Spleen (tissue), 11 donors: ENCODE measurements at regions not wholly inside any gene's neighbourhood (a gene's known extent, or its start where the extent isn't known, plus 50 kb on each side); places are given as distances from the start of the nearest gene placed in this dataset.

Experiments used
- DNase-seq: peaks from one replicate; pipeline ENCODE4 v3.0.0-alpha.2; 2020
- H3K27ac ChIP-seq, 8 donors: fragments of 200-600 bp; sonication (generic) in 7 of 8; 1 replicate in 4 of 8; 2 replicates in 4 of 8; pipeline versions ENCODE4 v1.5.0 to v1.8.0; 2016 to 2021; ENCODE audit warnings: inconsistent platforms in 4 of 8, mild to moderate bottlenecking in 4 of 8, moderate library complexity in 1 of 8
- H3K27me3 ChIP-seq, 7 donors: fragments of 200-600 bp; sonication (generic) in 6 of 7; replicated peaks in 1 of 7; 1 replicate in 4 of 7; 2 replicates in 3 of 7; pipeline versions ENCODE4 v1.5.0 to v1.8.0; 2016 to 2021; ENCODE audit warnings: inconsistent platforms in 3 of 7, mild to moderate bottlenecking in 1 of 7
- H3K36me3 ChIP-seq, 6 donors: fragments of 200-600 bp; sonication (generic) in 5 of 6; 1 replicate in 4 of 6; 2 replicates in 2 of 6; pipeline versions ENCODE4 v1.5.0 to v1.8.0; 2016 to 2021; ENCODE audit warnings: inconsistent platforms in 2 of 6
- H3K4me1 ChIP-seq, 6 donors: fragments of 200-600 bp; sonication (generic) in 5 of 6; 1 replicate in 3 of 6; 2 replicates in 3 of 6; pipeline versions ENCODE4 v1.5.0 to v1.8.0; 2016 to 2021; ENCODE audit warnings: inconsistent platforms in 3 of 6
- H3K4me3 ChIP-seq, 8 donors: fragments of 200-600 bp; sonication (generic) in 7 of 8; 1 replicate in 4 of 8; 2 replicates in 4 of 8; pipeline versions ENCODE4 v1.5.0 to v1.8.0; 2016 to 2021; ENCODE audit warnings: inconsistent platforms in 4 of 8, mild to moderate bottlenecking in 4 of 8, moderate library complexity in 2 of 8
- H3K9me3 ChIP-seq, 8 donors: fragments of 200-600 bp; sonication (generic) in 7 of 8; 1 replicate in 4 of 8; 2 replicates in 4 of 8; pipeline versions ENCODE4 v1.5.0 to v1.8.0; 2016 to 2021; ENCODE audit warnings: inconsistent platforms in 4 of 8
- CTCF ChIP-seq, 11 experiments: fragments of 200-600 bp in 7 of 11; fragments of 450-650 bp in 4 of 11; sonication (generic) in 4 of 11; IDR thresholded peaks in 8 of 11; conservative IDR thresholded peaks in 3 of 11; 1 replicate in 7 of 11; 2 replicates in 4 of 11; pipeline versions ENCODE4 v1.4.0 to v1.8.0; 2016 to 2021; ENCODE audit warnings: antibody characterized with exemption in 11 of 11, inconsistent platforms in 4 of 11, mild to moderate bottlenecking in 1 of 11
- POLR2A ChIP-seq, 3 donors: fragments of 450-650 bp; IDR thresholded peaks; one replicate each; pipeline ENCODE4 v1.5.1; 2017; ENCODE audit warnings: antibody characterized with exemption in 3 of 3, mild to moderate bottlenecking in 1 of 3
- POLR2AphosphoS5 ChIP-seq, 3 donors: sonication (generic); formaldehyde crosslinking; IDR thresholded peaks; one replicate each; pipeline ENCODE4 v1.5.1; 2017; ENCODE audit warnings: antibody characterized with exemption in 3 of 3
- WGBS, 5 donors: extraction: QIAGEN DNeasy Blood & Tissue Kit in 3 of 5; methylation state at CpG; one replicate each; pipeline versions ENCODE4 v1.1.5 to v1.1.7; 2013 to 2018; 5-methylcytosine and 5-hydroxymethylcytosine counted together
- intact Hi-C: fragments of 100-400 bp; cut with DNase I; formaldehyde crosslinking; loops from one replicate; pipeline ENCODE4 v1.15.0; 2023; ENCODE audit warnings: low total_unique reads
- donor health status: healthy with polysubstance abuse.
- donor health status: DM: no; HTN: no; CAD: no; lungs with moderate emphysema.
- donor health status: DM: no; HTN: no; CAD: no.
- donor health status: Bipolar disorder and iron deficiency.
- donor health status: healthy.
- donor health status: DM: no; HTN: no; CAD: no.
- donor health status: DM: yes; HTN: yes; CAD: no.

GRCh38 chr2:60104514-60105505 lies 448.6 kb downstream of the BCL11A start:
- peak overlapping the region in 1 of 8 donors; percentile 52 for H3K4me3 ChIP-seq
- no peaks in the 10 kb centered on the region for H3K27me3 ChIP-seq
- no peaks in the 10 kb centered on the region for H3K36me3 ChIP-seq
- intact Hi-C loops, result no loop called here
- peaks cover 0 to 13% (median 0%) of the 10 kb centered on the region in 6 donors for H3K4me1 ChIP-seq
- no peak overlapping the region for H3K27ac ChIP-seq
- DNase-seq, result no peak
- H3K9me3 ChIP-seq, result no peaks in the 10 kb centered on the region
- WGBS, 5 donors, result 29 to 42% (median 35%) methylated on average over 10 of the region's 10 CpGs
- TF ChIP-seq POLR2AphosphoS5 (IDR thresholded peaks at IDR 0.05), result no peak
- TF ChIP-seq CTCF (IDR thresholded peaks at IDR 0.05 in 8 of 11, conservative IDR thresholded peaks at IDR 0.05 in 3 of 11), result no peak
- TF ChIP-seq POLR2A (IDR thresholded peaks at IDR 0.05), result no peak

GRCh38 chr2:60100034-60100433 lies 453.4 kb downstream of the BCL11A start:
- no peak for TF ChIP-seq CTCF (IDR thresholded peaks at IDR 0.05 in 8 of 11, conservative IDR thresholded peaks at IDR 0.05 in 3 of 11)
- TF ChIP-seq POLR2A (IDR thresholded peaks at IDR 0.05), result no peak
- no peak for TF ChIP-seq POLR2AphosphoS5 (IDR thresholded peaks at IDR 0.05)
- no peak overlapping the region for H3K4me3 ChIP-seq
- H3K4me1 ChIP-seq, result peaks cover 0 to 8% (median 0%) of the 10 kb centered on the region in 6 donors
- H3K27me3 ChIP-seq, result no peaks in the 10 kb centered on the region
- DNase-seq, result no peak
- H3K9me3 ChIP-seq, result no peaks in the 10 kb centered on the region
- 28 to 58% (median 35%) methylated on average over 11 of the region's 11 CpGs for WGBS, 5 donors
- H3K27ac ChIP-seq, result no peak overlapping the region
- intact Hi-C loops, result no loop called here
- H3K36me3 ChIP-seq, result no peaks in the 10 kb centered on the region

GRCh38 chr2:60098996-60099395 lies 454.5 kb downstream of the BCL11A start:
- 54 to 66% (median 54%) methylated on average over 3 of the region's 3 CpGs for WGBS, 5 donors
- H3K4me3 ChIP-seq, result no peak overlapping the region

More at GRCh38 chr2:60098996-60099395, 454.5 kb downstream of the BCL11A start:
- TF ChIP-seq POLR2A (IDR thresholded peaks at IDR 0.05) (no peak), CTCF (IDR thresholded peaks at IDR 0.05 in 8 of 11, conservative IDR thresholded peaks at IDR 0.05 in 3 of 11) (no peak), POLR2AphosphoS5 (IDR thresholded peaks at IDR 0.05) (no peak)
- no peak overlapping the region for H3K27ac ChIP-seq
- no peaks in the 10 kb centered on the region for H3K4me1 ChIP-seq
- no peaks in the 10 kb centered on the region for H3K27me3 ChIP-seq
- intact Hi-C loops, result no loop called here
- H3K36me3 ChIP-seq, result no peaks in the 10 kb centered on the region
- no peaks in the 10 kb centered on the region for H3K9me3 ChIP-seq
- no peak for DNase-seq
